AG04449 (cell line): ENCODE measurements at regions not wholly inside any gene's neighbourhood (a gene's known extent, or its start where the extent isn't known, plus 50 kb on each side); places are given as distances from the start of the nearest gene placed in this dataset.
A peak's percentile ranks its signal among the peaks of the same experiment; 100 is the strongest.

Experiments used
- CTCF ChIA-PET: fragments of 350-600 bp; formaldehyde crosslinking; extraction: SDS; loops from one replicate; lab custom pipeline; 2021; ENCODE audit warnings: antibody characterized with exemption; lab: Yijun Ruan, JAX
- POLR2A ChIA-PET: fragments of 400-600, 350-600 bp; formaldehyde crosslinking; extraction: SDS; loops from one replicate; lab custom pipeline; 2020; ENCODE audit warnings: antibody characterized with exemption, inconsistent platforms; lab: Yijun Ruan, JAX
- DNase-seq: peaks from one replicate; pipeline ENCODE4 v3.0.0-alpha.2; 2010; ENCODE audit warnings: low read depth, low spot score
- H3K4me3 ChIP-seq: 2 replicates; pipeline ENCODE4 v1.5.1; 2011; ENCODE audit warnings: low read depth, mild to moderate bottlenecking, control low read depth, low read length
- TF ChIP-seq, protein P1 (sequence below): IDR thresholded peaks from one replicate; pipeline ENCODE4 v1.5.1; 2011; ENCODE audit warnings: mild to moderate bottlenecking, moderate library complexity, low read length, control low read depth, inconsistent platforms; ENCODE audit not compliant: insufficient read depth; ENCODE audit errors: missing control alignments

DNA sequence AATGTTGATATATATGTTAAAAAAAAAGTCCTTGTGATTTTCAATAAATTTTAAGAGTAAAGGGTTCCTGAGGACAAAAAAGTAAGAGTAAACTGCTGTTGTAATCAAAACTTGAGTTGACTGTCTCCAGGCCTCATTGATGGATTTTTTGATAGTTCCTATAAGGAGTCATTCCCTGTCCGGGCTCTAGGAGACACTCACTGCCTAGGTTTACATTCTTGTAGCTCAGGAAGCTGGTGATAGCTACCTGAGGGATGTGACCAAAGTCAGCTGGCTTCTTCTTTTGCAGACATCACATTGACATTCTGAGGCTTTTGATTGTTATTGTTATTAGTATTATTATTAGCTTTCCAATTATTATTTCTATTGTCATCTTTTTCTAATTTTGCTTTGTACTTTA lies 116.5 kb upstream of the FBXL7 start:
- TF ChIP-seq, protein P1, sequence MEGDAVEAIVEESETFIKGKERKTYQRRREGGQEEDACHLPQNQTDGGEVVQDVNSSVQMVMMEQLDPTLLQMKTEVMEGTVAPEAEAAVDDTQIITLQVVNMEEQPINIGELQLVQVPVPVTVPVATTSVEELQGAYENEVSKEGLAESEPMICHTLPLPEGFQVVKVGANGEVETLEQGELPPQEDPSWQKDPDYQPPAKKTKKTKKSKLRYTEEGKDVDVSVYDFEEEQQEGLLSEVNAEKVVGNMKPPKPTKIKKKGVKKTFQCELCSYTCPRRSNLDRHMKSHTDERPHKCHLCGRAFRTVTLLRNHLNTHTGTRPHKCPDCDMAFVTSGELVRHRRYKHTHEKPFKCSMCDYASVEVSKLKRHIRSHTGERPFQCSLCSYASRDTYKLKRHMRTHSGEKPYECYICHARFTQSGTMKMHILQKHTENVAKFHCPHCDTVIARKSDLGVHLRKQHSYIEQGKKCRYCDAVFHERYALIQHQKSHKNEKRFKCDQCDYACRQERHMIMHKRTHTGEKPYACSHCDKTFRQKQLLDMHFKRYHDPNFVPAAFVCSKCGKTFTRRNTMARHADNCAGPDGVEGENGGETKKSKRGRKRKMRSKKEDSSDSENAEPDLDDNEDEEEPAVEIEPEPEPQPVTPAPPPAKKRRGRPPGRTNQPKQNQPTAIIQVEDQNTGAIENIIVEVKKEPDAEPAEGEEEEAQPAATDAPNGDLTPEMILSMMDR = peak; percentile 51
- ChIA-PET POLR2A (no interaction called here), CTCF (interaction anchor here (0.8 to 4.5 kb wide), 6 partner anchors 13 to 611 kb away, joined by 3 to 44 read pairs (median 3); no protein-coding TSS in a partner anchor)
- no peak overlapping the region for H3K4me3 ChIP-seq
- no peak for DNase-seq

DNA sequence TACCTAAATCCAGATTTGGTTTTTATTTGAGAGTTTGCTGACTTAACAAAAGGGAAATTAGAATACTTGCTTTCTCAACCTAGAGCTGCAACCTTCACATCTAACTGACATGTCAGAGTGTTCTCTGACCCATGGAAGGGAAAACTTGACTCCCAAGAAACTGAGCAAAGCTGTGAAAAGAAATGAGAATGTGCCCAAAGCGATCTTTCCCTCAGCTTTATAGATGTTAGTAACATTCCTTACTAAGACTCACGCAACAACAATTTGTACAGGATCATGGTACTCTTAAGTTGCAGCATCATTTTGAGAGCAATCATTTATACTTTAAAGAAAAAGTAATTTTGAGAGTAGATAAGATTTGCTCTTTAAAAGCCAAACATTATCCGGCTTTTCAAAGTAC lies 117.0 kb upstream of the FBXL7 start:
- TF ChIP-seq, protein P1 = no peak
- no peak overlapping the region for H3K4me3 ChIP-seq
- ChIA-PET POLR2A (no interaction called here), CTCF (interaction anchor here (0.6 to 4.5 kb wide), 7 partner anchors 13 to 612 kb away, joined by 3 to 44 read pairs (median 3); no protein-coding TSS in a partner anchor)
- no peak for DNase-seq

DNA sequence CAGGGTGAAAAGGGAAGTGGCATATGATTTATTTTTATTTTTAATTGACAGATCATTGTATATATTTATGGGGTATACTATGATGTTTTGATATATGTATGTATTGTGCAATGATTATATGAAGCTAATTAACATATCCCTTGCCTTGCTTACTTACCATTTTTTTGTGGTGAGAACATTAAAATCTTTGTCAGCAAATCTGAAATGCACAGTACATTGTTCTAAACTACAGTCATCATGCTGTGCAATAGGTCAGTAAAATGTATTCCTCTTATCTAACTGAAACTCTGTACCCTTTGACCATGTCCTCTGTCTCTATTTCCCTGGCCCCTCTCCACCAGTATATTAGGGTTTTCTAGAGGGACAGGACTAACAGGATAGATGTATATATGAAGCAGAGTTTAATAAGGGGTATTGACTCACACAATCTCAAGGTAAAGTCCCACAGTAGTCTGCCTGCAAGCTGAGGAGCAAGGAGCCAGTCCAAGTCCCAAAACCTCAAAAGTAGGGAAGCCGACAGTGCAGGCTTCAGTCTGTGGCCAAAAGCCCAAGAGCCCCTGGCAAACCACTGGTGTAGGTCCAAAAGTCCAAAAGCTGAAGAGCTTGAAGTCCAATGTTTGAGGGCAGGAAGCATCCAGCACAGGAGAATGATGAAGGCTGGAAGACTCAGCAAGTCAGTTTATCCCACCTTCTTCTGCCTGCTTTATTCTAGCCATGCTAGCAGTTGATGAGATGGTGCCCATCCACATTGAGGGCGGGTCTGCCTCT lies 122.2 kb upstream of the FBXL7 start:
- CTCF ChIA-PET = interaction anchor here (0.6 to 1.0 kb wide), 3 partner anchors 16 to 618 kb away, joined by 3 read pairs; no protein-coding TSS in a partner anchor
- POLR2A ChIA-PET = no interaction called here
- TF ChIP-seq, protein P1 = no peak
- no peak for DNase-seq
- H3K4me3 ChIP-seq = no peak overlapping the region

DNA sequence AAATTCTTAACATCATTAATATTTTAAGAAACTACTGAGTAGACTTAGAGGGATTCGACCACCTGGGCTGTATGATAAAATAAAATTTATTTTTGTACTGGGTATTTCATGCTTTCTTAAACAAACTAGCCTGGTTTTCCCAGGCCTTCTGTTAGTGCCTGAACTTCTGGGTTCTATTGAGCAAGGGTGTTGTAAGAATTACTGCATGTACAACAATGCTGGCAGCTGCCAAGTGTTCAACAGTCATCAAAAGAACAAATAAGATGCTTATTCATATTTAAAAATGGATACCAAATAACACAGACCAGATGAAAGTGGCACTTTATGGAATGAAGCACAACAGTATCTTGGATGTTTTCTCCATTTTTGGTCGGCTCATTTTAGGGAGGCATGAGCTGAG lies 123.2 kb upstream of the FBXL7 start:
- no peak overlapping the region for H3K4me3 ChIP-seq
- POLR2A ChIA-PET = no interaction called here
- CTCF ChIA-PET = interaction anchor here (1.0 kb wide), 2 partner anchors 17 to 617 kb away, joined by 3 read pairs; no protein-coding TSS in a partner anchor
- no peak for DNase-seq
- TF ChIP-seq, protein P1 = no peak

DNA sequence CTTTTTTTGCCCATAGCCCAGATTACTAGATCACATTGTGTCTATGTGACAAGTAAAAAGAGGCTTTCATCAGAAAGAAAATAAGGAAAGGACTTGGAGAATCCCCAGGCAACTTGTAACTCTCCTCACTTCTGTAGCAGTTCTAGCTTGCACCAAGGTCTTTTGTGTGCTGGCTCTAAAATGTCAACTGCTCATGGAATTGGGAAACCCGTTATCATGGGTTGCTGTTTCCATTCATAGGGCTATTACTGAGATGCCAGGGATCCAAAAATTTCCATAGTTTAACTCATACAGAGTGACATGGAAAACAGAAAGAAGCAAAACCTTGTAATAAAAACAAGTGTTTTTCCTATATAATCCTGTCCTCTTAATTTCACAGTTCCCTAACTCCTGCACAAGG lies 123.9 kb upstream of the FBXL7 start:
- TF ChIP-seq, protein P1 = no peak
- CTCF ChIA-PET = no interaction called here
- H3K4me3 ChIP-seq = no peak overlapping the region
- POLR2A ChIA-PET = no interaction called here
- DNase-seq = no peak

DNA sequence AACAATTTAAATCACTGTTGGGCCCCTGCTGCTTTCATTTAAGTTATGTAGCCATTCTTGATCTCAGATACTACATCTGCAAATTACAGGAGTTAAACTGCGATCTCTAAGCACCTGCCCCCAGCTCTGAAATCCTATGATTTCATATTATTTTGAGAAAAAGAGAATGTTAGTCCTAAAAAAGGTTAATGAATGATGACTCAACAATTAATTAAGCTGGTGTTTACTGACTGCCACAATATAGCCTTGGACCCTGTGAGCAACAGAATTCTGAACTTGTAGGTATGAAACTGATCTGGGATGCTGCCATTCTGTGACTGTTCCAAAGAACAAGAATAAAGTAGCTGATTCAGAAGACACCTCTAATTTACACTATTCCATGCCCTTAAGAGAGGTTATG lies 124.4 kb upstream of the FBXL7 start:
- H3K4me3 ChIP-seq = no peak overlapping the region
- TF ChIP-seq, protein P1 = no peak
- DNase-seq = no peak
- CTCF ChIA-PET = no interaction called here
- POLR2A ChIA-PET = no interaction called here
